Trophoblast cell (in vitro differentiated cells and primary cell): ENCODE measurements at regions not wholly inside any gene's neighbourhood (a gene's known extent, or its start where the extent isn't known, plus 50 kb on each side); places are given as distances from the start of the nearest gene placed in this dataset.

Experiments
- DNase-seq, 2 donors: peaks; one replicate each; pipeline ENCODE4 v3.0.0-alpha.2; 2016
- H2AFZ ChIP-seq: 2 replicates; pipeline ENCODE4 v1.6.1; 2013; ENCODE audit warnings: low read length, moderate library complexity, mild to moderate bottlenecking; ENCODE audit not compliant: insufficient read depth, poor library complexity
- H2AK5ac ChIP-seq: 2 replicates; pipeline ENCODE4 v1.6.1; 2013; ENCODE audit warnings: mild to moderate bottlenecking, low read length
- H2BK120ac ChIP-seq: 2 replicates; pipeline ENCODE4 v1.6.1; 2013; ENCODE audit warnings: low read length, mild to moderate bottlenecking, moderate library complexity; ENCODE audit not compliant: insufficient read depth, poor library complexity
- H2BK12ac ChIP-seq: 2 replicates; pipeline ENCODE4 v1.6.1; 2013; ENCODE audit warnings: mild to moderate bottlenecking, low read length, moderate library complexity
- H2BK5ac ChIP-seq: 2 replicates; pipeline ENCODE4 v1.6.1; 2013; ENCODE audit warnings: low read length, low read depth, moderate library complexity, mild to moderate bottlenecking; ENCODE audit not compliant: poor library complexity
- H3K14ac ChIP-seq: 2 replicates; pipeline ENCODE4 v1.6.1; 2013; ENCODE audit warnings: mild to moderate bottlenecking, low read length
- H3K18ac ChIP-seq: 2 replicates; pipeline ENCODE4 v1.6.1; 2013; ENCODE audit warnings: mild to moderate bottlenecking, low read length
- H3K23ac ChIP-seq: 2 replicates; pipeline ENCODE4 v1.6.1; 2013; ENCODE audit warnings: low read length
- H3K27ac ChIP-seq: 2 replicates; pipeline ENCODE4 v1.5.1; 2013; ENCODE audit warnings: low read depth, mild to moderate bottlenecking, inconsistent platforms, low read length, moderate library complexity
- H3K27me3 ChIP-seq: 2 replicates; pipeline ENCODE4 v1.6.1; 2013; ENCODE audit warnings: inconsistent platforms, mild to moderate bottlenecking, low read length, moderate library complexity; ENCODE audit not compliant: insufficient read depth
- H3K36me3 ChIP-seq, 2 experiments: 1 replicate in 1 of 2; 2 replicates in 1 of 2; pipeline ENCODE4 v1.6.1; 2013; ENCODE audit warnings: low read length in 2 of 2, mild to moderate bottlenecking in 2 of 2, moderate library complexity in 1 of 2; ENCODE audit not compliant: insufficient read depth in 2 of 2, control insufficient read depth in 1 of 2
- H3K4ac ChIP-seq: 2 replicates; pipeline ENCODE4 v1.6.1; 2013; ENCODE audit warnings: low read depth, mild to moderate bottlenecking, low read length, moderate library complexity
- H3K4me1 ChIP-seq, 2 experiments: 1 replicate in 1 of 2; 2 replicates in 1 of 2; pipeline ENCODE4 v1.6.1; 2013; ENCODE audit warnings: low read length in 2 of 2, mild to moderate bottlenecking in 2 of 2, moderate library complexity in 1 of 2; ENCODE audit not compliant: insufficient read depth in 2 of 2, control insufficient read depth in 1 of 2
- H3K4me2 ChIP-seq: 2 replicates; pipeline ENCODE4 v1.6.1; 2013; ENCODE audit warnings: inconsistent platforms, mild to moderate bottlenecking, low read length, moderate library complexity
- H3K4me3 ChIP-seq: 2 replicates; pipeline ENCODE4 v1.5.1; 2013; ENCODE audit warnings: mild to moderate bottlenecking, low read depth, low read length, inconsistent platforms
- H3K79me1 ChIP-seq: one replicate; pipeline ENCODE4 v1.6.1; 2013; ENCODE audit warnings: low read length
- H3K79me2 ChIP-seq: 2 replicates; pipeline ENCODE4 v1.6.1; 2013; ENCODE audit warnings: low read length, mild to moderate bottlenecking; ENCODE audit not compliant: control insufficient read depth, insufficient read depth, poor library complexity
- H3K9ac ChIP-seq: 2 replicates; pipeline ENCODE4 v1.6.1; 2013; ENCODE audit warnings: mild to moderate bottlenecking, low read length
- H3K9me3 ChIP-seq: 2 replicates; pipeline ENCODE4 v1.6.1; 2013; ENCODE audit warnings: low read depth, mild to moderate bottlenecking, control low read depth, inconsistent platforms, low read length; ENCODE audit not compliant: insufficient read depth
- H4K12ac ChIP-seq: 2 replicates; pipeline ENCODE4 v1.6.1; 2013; ENCODE audit warnings: low read depth, mild to moderate bottlenecking, low read length, moderate library complexity
- H4K8ac ChIP-seq: 2 replicates; pipeline ENCODE4 v1.6.1; 2013; ENCODE audit warnings: low read depth, mild to moderate bottlenecking, low read length, moderate library complexity
- H4K91ac ChIP-seq: one replicate; pipeline ENCODE4 v1.6.1; 2013; ENCODE audit warnings: low read depth, mild to moderate bottlenecking, low read length, moderate library complexity
- WGBS: extraction: QIAGEN DNeasy Blood & Tissue Kit; methylation state at CpG from one replicate; pipeline ENCODE4 v1.1.7; 2013; ENCODE audit warnings: missing lambda C conversion rate; ENCODE audit not compliant: insufficient read length, insufficient coverage; ENCODE audit errors: extremely low coverage; 5-methylcytosine and 5-hydroxymethylcytosine counted together

DNA sequence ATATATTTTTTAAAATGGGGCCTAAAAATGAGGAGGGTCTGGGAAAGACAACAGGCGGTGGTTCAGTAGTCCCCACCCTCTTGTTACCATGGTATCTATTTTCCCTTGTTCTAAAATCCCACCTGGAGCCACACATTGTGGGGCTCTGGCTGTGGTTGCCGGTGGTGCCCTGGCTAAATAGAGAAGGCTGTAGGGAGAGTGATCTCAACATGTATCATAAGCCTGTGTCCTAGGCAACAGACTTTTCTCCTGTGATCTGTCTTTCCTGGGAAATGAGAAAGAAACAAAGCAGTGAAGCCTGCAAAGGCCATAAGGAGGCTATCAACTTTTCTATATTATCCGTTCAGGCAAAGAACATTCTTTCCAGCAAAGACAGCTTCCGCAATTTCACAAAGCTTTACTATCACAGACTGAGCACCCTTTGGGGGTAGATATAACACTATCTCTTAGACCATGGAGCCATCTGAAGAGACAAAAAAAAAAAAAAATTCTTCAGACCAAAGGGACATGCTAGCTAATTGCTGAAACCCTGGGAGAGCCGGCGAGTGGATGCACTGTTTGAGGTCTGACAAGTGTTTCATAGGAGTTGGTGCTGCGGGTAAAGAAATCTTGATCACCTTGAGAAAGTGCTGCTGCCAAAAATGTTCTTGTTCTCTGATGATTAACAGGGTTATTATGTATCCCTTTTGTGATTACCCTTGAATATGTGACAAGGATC is 879.2 kb upstream of the DDX18 start:
- Histone ChIP-seq H3K79me2 (no peaks in the 10 kb centered on the region), H3K23ac (no peak overlapping the region), H3K27me3 (no peaks in the 10 kb centered on the region), H3K4me1 (no peaks in the 10 kb centered on the region), H3K4me2 (no peak overlapping the region), H3K9ac (no peak overlapping the region), H4K12ac (no peak overlapping the region), H3K27ac (no peak overlapping the region), H2AK5ac (no peak overlapping the region), H4K91ac (no peak overlapping the region), H3K14ac (no peak overlapping the region), H3K9me3 (no peaks in the 10 kb centered on the region), H2BK5ac (no peak overlapping the region), H2BK120ac (no peak overlapping the region), H3K36me3 (no peaks in the 10 kb centered on the region), H3K4me3 (no peak overlapping the region), H3K79me1 (no peaks in the 10 kb centered on the region), H2BK12ac (no peak overlapping the region), H3K4ac (no peak overlapping the region), H2AFZ (no peak overlapping the region), H3K18ac (no peak overlapping the region), H4K8ac (no peak overlapping the region)
- no CpG with 5 or more reads among the region's 7 CpGs for WGBS
- DNase-seq = no peak

DNA sequence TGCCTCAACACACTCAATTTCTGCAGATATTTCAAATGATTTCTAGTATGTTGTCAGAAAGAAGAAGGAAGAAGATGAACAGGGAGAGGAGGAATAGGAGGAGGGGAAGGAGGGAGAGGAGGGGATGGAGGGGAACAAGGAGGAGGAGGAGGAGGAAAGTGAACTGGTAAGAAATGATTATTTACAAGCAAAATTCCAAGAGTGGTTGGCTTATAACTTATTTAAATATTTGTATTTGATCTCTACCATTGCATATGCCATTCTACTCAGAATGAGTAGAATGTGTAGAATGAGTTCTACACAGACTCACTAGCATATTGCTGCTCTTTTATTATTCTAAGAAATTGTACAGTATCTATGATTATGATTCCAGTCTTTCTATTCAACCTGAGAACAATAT is 866.2 kb upstream of the DDX18 start:
- Histone ChIP-seq H3K27ac (no peak overlapping the region), H2AFZ (no peak overlapping the region), H3K36me3 (no peaks in the 10 kb centered on the region), H3K18ac (no peak overlapping the region), H4K8ac (no peak overlapping the region), H2AK5ac (no peak overlapping the region), H4K91ac (no peak overlapping the region), H3K9me3 (no peaks in the 10 kb centered on the region), H2BK5ac (no peak overlapping the region), H3K4ac (no peak overlapping the region), H2BK12ac (no peak overlapping the region), H3K9ac (no peak overlapping the region), H3K27me3 (no peaks in the 10 kb centered on the region), H3K14ac (no peak overlapping the region), H4K12ac (no peak overlapping the region), H3K4me1 (no peaks in the 10 kb centered on the region), H3K4me2 (no peak overlapping the region), H3K79me1 (no peaks in the 10 kb centered on the region), H3K4me3 (no peak overlapping the region), H3K79me2 (no peaks in the 10 kb centered on the region), H2BK120ac (no peak overlapping the region), H3K23ac (no peak overlapping the region)
- no peak for DNase-seq

DNA sequence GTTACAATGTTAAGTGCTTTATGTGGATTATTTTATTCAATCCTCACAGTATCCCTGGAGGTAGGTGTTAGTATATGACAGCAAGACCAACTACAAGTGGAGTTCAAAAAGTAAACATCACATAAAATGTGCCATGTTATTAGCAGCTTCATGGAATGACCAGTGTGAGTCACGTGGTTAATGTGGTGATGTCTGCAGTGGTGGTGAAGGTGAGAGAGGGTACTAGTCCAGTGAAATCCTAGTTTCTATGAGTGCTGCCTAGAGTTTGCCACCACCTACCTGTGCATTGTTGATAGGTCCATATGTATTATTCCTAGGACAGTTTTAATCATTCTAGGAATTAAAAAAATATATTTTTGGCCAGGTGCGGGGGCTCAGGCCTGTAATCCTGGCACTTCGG is 865.2 kb upstream of the DDX18 start:
- no CpG with 5 or more reads among the region's 3 CpGs for WGBS
- H2AK5ac ChIP-seq = no peak overlapping the region
- H4K8ac ChIP-seq = no peak overlapping the region
- no peaks in the 10 kb centered on the region for H3K4me1 ChIP-seq
- no peaks in the 10 kb centered on the region for H3K27me3 ChIP-seq
- H3K9ac ChIP-seq = no peak overlapping the region
- no peak overlapping the region for H2BK12ac ChIP-seq
- H3K4me3 ChIP-seq = no peak overlapping the region
- no peak overlapping the region for H2BK5ac ChIP-seq
- H3K23ac ChIP-seq = no peak overlapping the region
- H2AFZ ChIP-seq = no peak overlapping the region
- H3K79me1 ChIP-seq = no peaks in the 10 kb centered on the region
- no peak overlapping the region for H3K14ac ChIP-seq
- no peak for DNase-seq
- H3K9me3 ChIP-seq = no peaks in the 10 kb centered on the region
- no peak overlapping the region for H3K18ac ChIP-seq
- H3K4ac ChIP-seq = no peak overlapping the region
- no peak overlapping the region for H2BK120ac ChIP-seq
- H4K12ac ChIP-seq = no peak overlapping the region
- H3K79me2 ChIP-seq = no peaks in the 10 kb centered on the region
- H4K91ac ChIP-seq = no peak overlapping the region
- H3K27ac ChIP-seq = no peak overlapping the region
- no peak overlapping the region for H3K4me2 ChIP-seq
- no peaks in the 10 kb centered on the region for H3K36me3 ChIP-seq

DNA sequence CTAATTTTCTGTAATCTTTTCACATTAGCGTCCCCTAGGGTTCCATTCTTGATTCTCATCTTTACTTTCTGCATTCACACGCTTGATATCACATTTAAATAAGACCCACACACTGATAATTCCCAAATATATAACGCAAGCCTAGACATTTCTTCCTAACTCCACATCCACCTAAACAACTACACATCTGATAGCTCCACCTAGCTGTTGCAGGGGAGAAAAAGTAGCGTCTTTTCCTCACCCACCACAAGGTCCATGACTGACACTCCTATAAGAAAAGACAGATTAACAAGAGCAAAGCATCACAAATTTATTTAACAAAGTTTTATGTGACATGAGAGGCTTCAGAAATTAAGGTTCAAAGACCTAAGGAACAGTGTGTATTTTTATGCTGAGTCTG is 862.2 kb upstream of the DDX18 start:
- H2BK12ac ChIP-seq = no peak overlapping the region

More for the DNA sequence above, 862.2 kb upstream of the DDX18 start:
- no peak overlapping the region for H2BK120ac ChIP-seq
- H3K9me3 ChIP-seq = no peaks in the 10 kb centered on the region
- DNase-seq = no peak
- no peaks in the 10 kb centered on the region for H3K36me3 ChIP-seq
- 100% methylated on average over 1 of the region's 4 CpGs for WGBS
- H3K14ac ChIP-seq = no peak overlapping the region
- H2AK5ac ChIP-seq = no peak overlapping the region
- no peak overlapping the region for H4K12ac ChIP-seq
- no peak overlapping the region for H3K23ac ChIP-seq
- no peaks in the 10 kb centered on the region for H3K79me1 ChIP-seq
- no peaks in the 10 kb centered on the region for H3K79me2 ChIP-seq
- H4K8ac ChIP-seq = no peak overlapping the region
- H3K4me3 ChIP-seq = no peak overlapping the region
- no peak overlapping the region for H4K91ac ChIP-seq
- H3K27me3 ChIP-seq = no peaks in the 10 kb centered on the region
- no peak overlapping the region for H3K4ac ChIP-seq
- H3K9ac ChIP-seq = no peak overlapping the region
- no peaks in the 10 kb centered on the region for H3K4me1 ChIP-seq
- no peak overlapping the region for H3K4me2 ChIP-seq
- H3K27ac ChIP-seq = no peak overlapping the region
- H3K18ac ChIP-seq = no peak overlapping the region
- no peak overlapping the region for H2BK5ac ChIP-seq
- no peak overlapping the region for H2AFZ ChIP-seq
